VCaP (cell line): ENCODE measurements at regions not wholly inside any gene's neighbourhood (a gene's known extent, or its start where the extent isn't known, plus 50 kb on each side); places are given as distances from the start of the nearest gene placed in this dataset.

Experiments
- H3K27ac ChIP-seq: fragments of 450-650 bp; 2 replicates; pipeline ENCODE4 v1.5.1; 2017
- CTCF ChIP-seq: fragments of 450-650 bp; conservative IDR thresholded peaks from 2 replicates; pipeline ENCODE4 v1.5.1; 2017; ENCODE audit warnings: mild to moderate bottlenecking, moderate library complexity

GRCh38 chr2:136407952-136408318, 290.0 kb upstream of the CXCR4 start:
- no peak for TF ChIP-seq CTCF
- no peak overlapping the region for H3K27ac ChIP-seq

- no peak overlapping the region for H3K27ac ChIP-seq
- TF ChIP-seq CTCF: no peak
Measured at GRCh38 chr2:136407117-136407951, 289.4 kb upstream of the CXCR4 start.

- no peak overlapping the region for H3K27ac ChIP-seq
- no peak for TF ChIP-seq CTCF
Measured at GRCh38 chr2:136404925-136405324, 287.0 kb upstream of the CXCR4 start.

- TF ChIP-seq CTCF: no peak
- no peak overlapping the region for H3K27ac ChIP-seq
Measured at GRCh38 chr2:136404176-136404575, 286.2 kb upstream of the CXCR4 start.

GRCh38 chr2:136402281-136402680, 284.3 kb upstream of the CXCR4 start:
- TF ChIP-seq CTCF: no peak

GRCh38 chr2:136399667-136400289, 281.8 kb upstream of the CXCR4 start:
- no peak for TF ChIP-seq CTCF
- H3K27ac ChIP-seq: no peak overlapping the region

More at GRCh38 chr2:136402281-136402680, 284.3 kb upstream of the CXCR4 start:
- no peak overlapping the region for H3K27ac ChIP-seq

GRCh38 chr2:136395582-136395981, 277.6 kb upstream of the CXCR4 start:
- TF ChIP-seq CTCF: no peak

More at GRCh38 chr2:136395582-136395981, 277.6 kb upstream of the CXCR4 start:
- H3K27ac ChIP-seq: no peak overlapping the region
